H9 (cell line): ENCODE measurements at regions not wholly inside any gene's neighbourhood (a gene's known extent, or its start where the extent isn't known, plus 50 kb on each side); places are given as distances from the start of the nearest gene placed in this dataset.

Experiments
- DNase-seq: peaks from one replicate; pipeline ENCODE4 v3.0.0-alpha.2; 2017
- H2AFZ ChIP-seq: one replicate; pipeline ENCODE4 v1.6.1; 2013; ENCODE audit warnings: mild to moderate bottlenecking, low read length, control low read depth, moderate library complexity
- H2AK5ac ChIP-seq: 2 replicates; pipeline ENCODE4 v1.6.1; 2013; ENCODE audit warnings: low read length, control low read depth, mixed read lengths; ENCODE audit not compliant: insufficient read length
- H2BK120ac ChIP-seq: one replicate; pipeline ENCODE4 v1.6.1; 2013; ENCODE audit warnings: low read depth, mild to moderate bottlenecking, low read length, control low read depth, inconsistent platforms; ENCODE audit not compliant: poor library complexity, severe bottlenecking
- H2BK12ac ChIP-seq: 2 replicates; pipeline ENCODE4 v1.6.1; 2013; ENCODE audit warnings: low read length, control low read depth, mixed read lengths, low read depth; ENCODE audit not compliant: insufficient read length
- H2BK15ac ChIP-seq: 2 replicates; pipeline ENCODE4 v1.6.1; 2013; ENCODE audit warnings: low read depth, low read length, control low read depth
- H2BK20ac ChIP-seq: one replicate; pipeline ENCODE4 v1.6.1; 2013; ENCODE audit warnings: low read depth, mild to moderate bottlenecking, low read length, control low read depth, inconsistent platforms; ENCODE audit not compliant: poor library complexity, severe bottlenecking
- H2BK5ac ChIP-seq: 2 replicates; pipeline ENCODE4 v1.6.1; 2013; ENCODE audit warnings: low read length, control low read depth, mixed read lengths; ENCODE audit not compliant: insufficient read length
- H3K14ac ChIP-seq: 2 replicates; pipeline ENCODE4 v1.6.1; 2013; ENCODE audit warnings: low read length, control low read depth; ENCODE audit not compliant: insufficient read depth
- H3K18ac ChIP-seq: 2 replicates; pipeline ENCODE4 v1.6.1; 2013; ENCODE audit warnings: low read depth, mild to moderate bottlenecking, mixed read lengths, low read length, control low read depth; ENCODE audit not compliant: insufficient read length
- H3K23ac ChIP-seq: 2 replicates; pipeline ENCODE4 v1.6.1; 2013; ENCODE audit warnings: low read length, control low read depth, mixed read lengths, low read depth; ENCODE audit not compliant: insufficient read length
- H3K23me2 ChIP-seq: 2 replicates; pipeline ENCODE4 v1.6.1; 2013; ENCODE audit warnings: low read depth, mild to moderate bottlenecking, mixed read lengths, low read length, control low read depth; ENCODE audit not compliant: insufficient read length, poor library complexity, severe bottlenecking
- H3K27ac ChIP-seq: 2 replicates; pipeline ENCODE4 v1.5.1; 2013; ENCODE audit warnings: low read length, control low read depth, mixed read lengths, low read depth; ENCODE audit not compliant: insufficient read length
- H3K27me3 ChIP-seq: 2 replicates; pipeline ENCODE4 v1.6.1; 2013; ENCODE audit warnings: low read length, control low read depth, inconsistent platforms; ENCODE audit not compliant: insufficient read depth
- H3K4ac ChIP-seq: 2 replicates; pipeline ENCODE4 v1.6.1; 2013; ENCODE audit warnings: low read depth, mild to moderate bottlenecking, control low read depth, inconsistent platforms, low read length, moderate library complexity
- H3K4me1 ChIP-seq: 2 replicates; pipeline ENCODE4 v1.6.1; 2013; ENCODE audit warnings: low read length, control low read depth, inconsistent platforms; ENCODE audit not compliant: insufficient read depth
- H3K4me2 ChIP-seq: 2 replicates; pipeline ENCODE4 v1.6.1; 2013; ENCODE audit warnings: low read length, control low read depth, mixed read lengths; ENCODE audit not compliant: insufficient read length, insufficient read depth
- H3K56ac ChIP-seq: 2 replicates; pipeline ENCODE4 v1.6.1; 2013; ENCODE audit warnings: low read depth, mild to moderate bottlenecking, mixed read lengths, low read length, control low read depth; ENCODE audit not compliant: insufficient read length
- H3K79me1 ChIP-seq: 2 replicates; pipeline ENCODE4 v1.6.1; 2013; ENCODE audit warnings: low read depth, mild to moderate bottlenecking, moderate library complexity, low read length, control low read depth, inconsistent platforms; ENCODE audit not compliant: insufficient read depth, poor library complexity, severe bottlenecking
- H3K79me2 ChIP-seq: 2 replicates; pipeline ENCODE4 v1.6.1; 2013; ENCODE audit warnings: low read length, control low read depth, inconsistent platforms; ENCODE audit not compliant: insufficient read depth
- H3K9ac ChIP-seq: 2 replicates; pipeline ENCODE4 v1.6.1; 2013; ENCODE audit warnings: low read length, control low read depth, mixed read lengths; ENCODE audit not compliant: insufficient read length; ENCODE audit errors: extremely low read depth
- H3K9me3 ChIP-seq: one replicate; pipeline ENCODE4 v1.6.1; 2013; ENCODE audit warnings: low read depth, low read length, inconsistent platforms; ENCODE audit not compliant: control insufficient read depth
- H3T11ph ChIP-seq: one replicate; pipeline ENCODE4 v1.6.1; 2013; ENCODE audit warnings: mild to moderate bottlenecking, low read length, control low read depth, inconsistent platforms
- H4K20me1 ChIP-seq: one replicate; pipeline ENCODE4 v1.6.1; 2013; ENCODE audit not compliant: control insufficient read depth, insufficient read length, insufficient read depth
- H4K5ac ChIP-seq: 2 replicates; pipeline ENCODE4 v1.6.1; 2013; ENCODE audit warnings: low read depth, mild to moderate bottlenecking, mixed read lengths, low read length, control low read depth; ENCODE audit not compliant: insufficient read length
- H4K8ac ChIP-seq: replicated peaks from 2 replicates; pipeline ENCODE4 v1.6.1; 2013; ENCODE audit warnings: low read length, control low read depth, mixed read lengths, low read depth; ENCODE audit not compliant: insufficient read length
- H4K91ac ChIP-seq: 2 replicates; pipeline ENCODE4 v1.6.1; 2013; ENCODE audit warnings: low read depth, mild to moderate bottlenecking, moderate library complexity, mixed read lengths, low read length, control low read depth; ENCODE audit not compliant: insufficient read length
- H3K27ac Mint-ChIP-seq, 3 experiments: 2 replicates in 2 of 3; 3 replicates in 1 of 3; pipeline ENCODE4 v1.8.0; 2020 to 2021; ENCODE audit warnings: mixed read lengths in 3 of 3, mild to moderate bottlenecking in 1 of 3, moderate library complexity in 1 of 3
- H3K27me3 Mint-ChIP-seq: 2 replicates; pipeline ENCODE4 v1.8.0; 2021; ENCODE audit warnings: low read depth, mild to moderate bottlenecking, moderate library complexity, mixed read lengths
- H3K36me3 Mint-ChIP-seq, 3 experiments: 2 replicates in 2 of 3; 3 replicates in 1 of 3; pipeline ENCODE4 v1.8.0; 2020 to 2021; ENCODE audit warnings: low read depth in 3 of 3, mixed read lengths in 3 of 3; ENCODE audit not compliant: insufficient read depth in 1 of 3
- H3K4me1 Mint-ChIP-seq, 2 experiments: 2 replicates each; pipeline ENCODE4 v1.8.0; 2020; ENCODE audit warnings: mixed read lengths in 2 of 2
- H3K4me3 Mint-ChIP-seq, 2 experiments: 2 replicates in 1 of 2; 3 replicates in 1 of 2; pipeline ENCODE4 v1.8.0; 2020 to 2021; ENCODE audit warnings: mild to moderate bottlenecking in 2 of 2, mixed read lengths in 2 of 2, moderate library complexity in 1 of 2
- H3K9me3 Mint-ChIP-seq, 2 experiments: 2 replicates in 1 of 2; 3 replicates in 1 of 2; pipeline ENCODE4 v1.8.0; 2020; ENCODE audit warnings: mild to moderate bottlenecking in 2 of 2, mixed read lengths in 2 of 2, moderate library complexity in 1 of 2
- CTCF ChIP-seq: fragments of 200-600 bp; sonication (generic); conservative IDR thresholded peaks from 3 replicates; pipeline ENCODE4 v1.8.0; 2021; ENCODE audit warnings: antibody characterized with exemption, mild to moderate bottlenecking
- WGBS: extraction: QIAGEN DNeasy Blood & Tissue Kit; methylation state at CpG from one replicate; pipeline ENCODE4 v1.1.7; 2013; ENCODE audit warnings: missing lambda C conversion rate, low lambda C conversion rate, mixed read lengths; ENCODE audit not compliant: insufficient read length; ENCODE audit errors: extremely low coverage; 5-methylcytosine and 5-hydroxymethylcytosine counted together

GRCh38 chr16:82358161-82358560, 188.1 kb upstream of the MPHOSPH6 start:
- H2AK5ac ChIP-seq, result no peak overlapping the region
- H2BK20ac ChIP-seq, result no peak overlapping the region
- no peaks in the 10 kb centered on the region for H3K79me1 ChIP-seq
- peaks cover 10% of the 10 kb centered on the region in 2 experiments; a peak in 2 of 4 replicates for H3K4me1 Mint-ChIP-seq
- H3K14ac ChIP-seq, result no peak overlapping the region
- H3K23ac ChIP-seq, result no peak overlapping the region
- H3K9me3 ChIP-seq, result no peaks in the 10 kb centered on the region
- no peak overlapping the region for H3K4me3 Mint-ChIP-seq
- H2BK5ac ChIP-seq, result no peak overlapping the region
- no peaks in the 10 kb centered on the region for H3K4me1 ChIP-seq
- H2AFZ ChIP-seq, result no peak overlapping the region
- no peak overlapping the region for H2BK15ac ChIP-seq
- H3K4me2 ChIP-seq, result no peak overlapping the region
- DNase-seq, result no peak
- no peak overlapping the region for H3K27ac Mint-ChIP-seq
- H3K18ac ChIP-seq, result no peak overlapping the region
- no peaks in the 10 kb centered on the region for H4K20me1 ChIP-seq
- H4K8ac ChIP-seq, result no peak overlapping the region
- TF ChIP-seq CTCF, result no peak
- no peak overlapping the region for H3K4ac ChIP-seq
- no peak overlapping the region for H2BK120ac ChIP-seq
- no peaks in the 10 kb centered on the region; a peak in 1 of 7 replicates for H3K36me3 Mint-ChIP-seq
- H3T11ph ChIP-seq, result no peak overlapping the region
- H3K56ac ChIP-seq, result no peak overlapping the region
- H4K91ac ChIP-seq, result no peak overlapping the region
- no peaks in the 10 kb centered on the region for H3K79me2 ChIP-seq
- no peak overlapping the region for H4K5ac ChIP-seq
- H3K27me3 ChIP-seq, result no peaks in the 10 kb centered on the region
- H3K9me3 Mint-ChIP-seq, result peaks cover 0 to 2% of the 10 kb centered on the region in 2 experiments; a peak in 3 of 5 replicates
- H3K9ac ChIP-seq, result no peak overlapping the region
- H3K27ac ChIP-seq, result no peak overlapping the region
- peaks cover 8% of the 10 kb centered on the region; the same call in 1 of the 2 replicates for H3K27me3 Mint-ChIP-seq
- WGBS, result no CpG with 5 or more reads among the region's 3 CpGs
- no peak overlapping the region for H2BK12ac ChIP-seq
- H3K23me2 ChIP-seq, result no peaks in the 10 kb centered on the region
